GM23338 (cell line): ENCODE measurements at regions not wholly inside any gene's neighbourhood (a gene's known extent, or its start where the extent isn't known, plus 50 kb on each side); places are given as distances from the start of the nearest gene placed in this dataset.

Experiments
- ATAC-seq: fragments of 200-7000 bp; cut with Tn5 transposase; 3 replicates; pipeline ENCODE4 v1.9.1; 2020
- DNase-seq: peaks from one replicate; pipeline ENCODE4 v3.0.0-alpha.2; 2015; ENCODE audit warnings: low spot score
- H2AFZ ChIP-seq: fragments of 200-600 bp; sonication (generic); 2 replicates; pipeline ENCODE4 v1.8.0; 2016; ENCODE audit warnings: antibody characterized with exemption, mild to moderate bottlenecking, moderate library complexity
- H3F3A ChIP-seq: fragments of 200-600 bp; sonication (generic); replicated peaks from 2 replicates; pipeline ENCODE4 v1.8.0; 2017; ENCODE audit warnings: antibody characterized with exemption, mixed run types, low read depth
- H3K27ac ChIP-seq: fragments of 200-600 bp; sonication (generic); 2 replicates; pipeline ENCODE4 v1.6.1; 2016; ENCODE audit warnings: low read depth
- H3K27me3 ChIP-seq: fragments of 200-600 bp; sonication (generic); 2 replicates; pipeline ENCODE4 v1.8.0; 2016; ENCODE audit warnings: mild to moderate bottlenecking, mixed run types, moderate library complexity; ENCODE audit not compliant: insufficient read depth
- H3K36me3 ChIP-seq: fragments of 200-600 bp; sonication (generic); 2 replicates; pipeline ENCODE4 v1.8.0; 2016; ENCODE audit warnings: mild to moderate bottlenecking; ENCODE audit not compliant: insufficient read depth
- H3K4me1 ChIP-seq: fragments of 200-600 bp; sonication (generic); 2 replicates; pipeline ENCODE4 v1.8.0; 2016; ENCODE audit warnings: mild to moderate bottlenecking, moderate library complexity; ENCODE audit not compliant: insufficient read depth
- H3K4me2 ChIP-seq: fragments of 200-600 bp; sonication (generic); 2 replicates; pipeline ENCODE4 v1.7.1; 2017; ENCODE audit warnings: mixed run types
- H3K4me3 ChIP-seq: fragments of 200-600 bp; sonication (generic); 2 replicates; pipeline ENCODE4 v1.6.1; 2016; ENCODE audit warnings: mixed run types
- H3K79me2 ChIP-seq: fragments of 200-600 bp; sonication (generic); replicated peaks from 2 replicates; pipeline ENCODE4 v1.8.0; 2017; ENCODE audit warnings: mild to moderate bottlenecking; ENCODE audit not compliant: insufficient read depth
- H3K9me2 ChIP-seq: fragments of 200-600 bp; sonication (generic); 2 replicates; pipeline ENCODE4 v1.8.0; 2017; ENCODE audit not compliant: insufficient read depth
- H4K20me1 ChIP-seq: fragments of 200-600 bp; sonication (generic); replicated peaks from 2 replicates; pipeline ENCODE4 v1.8.0; 2017; ENCODE audit warnings: mild to moderate bottlenecking; ENCODE audit not compliant: insufficient read depth
- H3K27ac Mint-ChIP-seq: 2 replicates; pipeline ENCODE4 v1.8.0; 2020; ENCODE audit warnings: inconsistent platforms, mild to moderate bottlenecking, moderate library complexity, mixed read lengths
- H3K27me3 Mint-ChIP-seq: 3 replicates; pipeline ENCODE4 v1.8.0; 2022; ENCODE audit warnings: low read depth, mild to moderate bottlenecking, moderate library complexity, mixed read lengths, inconsistent platforms; ENCODE audit not compliant: insufficient read depth, poor library complexity
- H3K36me3 Mint-ChIP-seq: 3 replicates; pipeline ENCODE4 v1.8.0; 2021; ENCODE audit warnings: low read depth, mild to moderate bottlenecking, inconsistent platforms, moderate library complexity, mixed read lengths
- H3K4me1 Mint-ChIP-seq: 3 replicates; pipeline ENCODE4 v1.8.0; 2020; ENCODE audit warnings: mild to moderate bottlenecking, inconsistent platforms, mixed read lengths
- H3K4me3 Mint-ChIP-seq: 3 replicates; pipeline ENCODE4 v1.8.0; 2021; ENCODE audit warnings: moderate library complexity, mild to moderate bottlenecking, inconsistent platforms, mixed read lengths
- H3K9me3 Mint-ChIP-seq: 3 replicates; pipeline ENCODE4 v1.8.0; 2020; ENCODE audit warnings: moderate library complexity, mild to moderate bottlenecking, inconsistent platforms, mixed read lengths
- ETS1 ChIP-seq: IDR thresholded peaks from 2 replicates; pipeline ENCODE4 v1.6.1; 2016; ENCODE audit warnings: antibody characterized with exemption
- EZH2 ChIP-seq: fragments of 200-600 bp; sonication (generic); IDR thresholded peaks from one replicate; pipeline ENCODE4 v1.8.0; 2017; ENCODE audit warnings: antibody characterized with exemption, mild to moderate bottlenecking, low read depth; ENCODE audit not compliant: unreplicated experiment
- EZH2phosphoT487 ChIP-seq: fragments of 200-600 bp; sonication (generic); IDR thresholded peaks from one replicate; pipeline ENCODE4 v1.8.1; 2018; ENCODE audit warnings: antibody characterized with exemption; ENCODE audit not compliant: unreplicated experiment
- JUNB ChIP-seq: IDR thresholded peaks from one replicate; pipeline ENCODE4 v1.6.1; 2016; ENCODE audit warnings: antibody characterized with exemption; ENCODE audit not compliant: unreplicated experiment
- POLR2AphosphoS5 ChIP-seq: IDR thresholded peaks from 2 replicates; pipeline ENCODE4 v1.6.1; 2016; ENCODE audit warnings: antibody characterized with exemption, low read depth
- REST ChIP-seq: IDR thresholded peaks from one replicate; pipeline ENCODE4 v1.6.1; 2018; ENCODE audit warnings: antibody characterized with exemption; ENCODE audit not compliant: unreplicated experiment
- STAT1 ChIP-seq: IDR thresholded peaks from one replicate; pipeline ENCODE4 v1.6.1; 2016; ENCODE audit warnings: antibody characterized with exemption; ENCODE audit not compliant: unreplicated experiment
- ZNF331 ChIP-seq: fragments of 250-450 bp; sonication (Bioruptor Pico); IDR thresholded peaks from 2 replicates; pipeline ENCODE4 v1.5.0; 2020; ENCODE audit warnings: low read depth, mild to moderate bottlenecking, moderate library complexity
- TF ChIP-seq, protein P1 (sequence below): fragments of 250-450 bp; sonication (Bioruptor Pico); IDR thresholded peaks from 2 replicates; pipeline ENCODE4 v1.5.0; 2020; ENCODE audit warnings: mild to moderate bottlenecking, moderate library complexity

DNA sequence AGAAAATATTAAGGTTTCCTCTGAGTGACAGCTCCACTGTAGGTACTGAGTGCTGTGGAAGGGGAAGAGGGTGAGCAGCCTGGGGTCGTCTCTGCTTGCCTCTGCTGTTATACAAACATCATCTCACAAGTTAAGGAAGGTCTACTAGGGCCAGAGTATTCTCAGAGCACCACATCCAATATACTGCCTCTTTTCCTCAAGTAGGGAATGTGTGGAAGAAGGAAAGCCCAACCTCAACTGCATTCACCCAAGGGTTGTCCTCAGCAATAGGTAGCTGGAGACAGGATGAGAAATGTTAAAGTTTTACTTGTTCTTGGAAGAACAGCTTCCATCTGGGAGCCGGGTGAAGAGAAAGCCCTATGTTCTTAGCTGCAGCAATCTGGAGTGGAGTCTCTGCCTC is 1062.3 kb upstream of the CDH10 start:
- H3K27me3 Mint-ChIP-seq: no peaks in the 10 kb centered on the region
- peak; percentile 58 for ATAC-seq
- H3K27me3 ChIP-seq: no peaks in the 10 kb centered on the region
- H3K4me2 ChIP-seq: no peak overlapping the region
- TF ChIP-seq JUNB: no peak
- TF ChIP-seq ETS1: no peak
- no peak for TF ChIP-seq STAT1
- TF ChIP-seq EZH2: no peak
- TF ChIP-seq EZH2phosphoT487: no peak
- TF ChIP-seq POLR2AphosphoS5: no peak
- TF ChIP-seq REST: no peak
- TF ChIP-seq, protein P1, sequence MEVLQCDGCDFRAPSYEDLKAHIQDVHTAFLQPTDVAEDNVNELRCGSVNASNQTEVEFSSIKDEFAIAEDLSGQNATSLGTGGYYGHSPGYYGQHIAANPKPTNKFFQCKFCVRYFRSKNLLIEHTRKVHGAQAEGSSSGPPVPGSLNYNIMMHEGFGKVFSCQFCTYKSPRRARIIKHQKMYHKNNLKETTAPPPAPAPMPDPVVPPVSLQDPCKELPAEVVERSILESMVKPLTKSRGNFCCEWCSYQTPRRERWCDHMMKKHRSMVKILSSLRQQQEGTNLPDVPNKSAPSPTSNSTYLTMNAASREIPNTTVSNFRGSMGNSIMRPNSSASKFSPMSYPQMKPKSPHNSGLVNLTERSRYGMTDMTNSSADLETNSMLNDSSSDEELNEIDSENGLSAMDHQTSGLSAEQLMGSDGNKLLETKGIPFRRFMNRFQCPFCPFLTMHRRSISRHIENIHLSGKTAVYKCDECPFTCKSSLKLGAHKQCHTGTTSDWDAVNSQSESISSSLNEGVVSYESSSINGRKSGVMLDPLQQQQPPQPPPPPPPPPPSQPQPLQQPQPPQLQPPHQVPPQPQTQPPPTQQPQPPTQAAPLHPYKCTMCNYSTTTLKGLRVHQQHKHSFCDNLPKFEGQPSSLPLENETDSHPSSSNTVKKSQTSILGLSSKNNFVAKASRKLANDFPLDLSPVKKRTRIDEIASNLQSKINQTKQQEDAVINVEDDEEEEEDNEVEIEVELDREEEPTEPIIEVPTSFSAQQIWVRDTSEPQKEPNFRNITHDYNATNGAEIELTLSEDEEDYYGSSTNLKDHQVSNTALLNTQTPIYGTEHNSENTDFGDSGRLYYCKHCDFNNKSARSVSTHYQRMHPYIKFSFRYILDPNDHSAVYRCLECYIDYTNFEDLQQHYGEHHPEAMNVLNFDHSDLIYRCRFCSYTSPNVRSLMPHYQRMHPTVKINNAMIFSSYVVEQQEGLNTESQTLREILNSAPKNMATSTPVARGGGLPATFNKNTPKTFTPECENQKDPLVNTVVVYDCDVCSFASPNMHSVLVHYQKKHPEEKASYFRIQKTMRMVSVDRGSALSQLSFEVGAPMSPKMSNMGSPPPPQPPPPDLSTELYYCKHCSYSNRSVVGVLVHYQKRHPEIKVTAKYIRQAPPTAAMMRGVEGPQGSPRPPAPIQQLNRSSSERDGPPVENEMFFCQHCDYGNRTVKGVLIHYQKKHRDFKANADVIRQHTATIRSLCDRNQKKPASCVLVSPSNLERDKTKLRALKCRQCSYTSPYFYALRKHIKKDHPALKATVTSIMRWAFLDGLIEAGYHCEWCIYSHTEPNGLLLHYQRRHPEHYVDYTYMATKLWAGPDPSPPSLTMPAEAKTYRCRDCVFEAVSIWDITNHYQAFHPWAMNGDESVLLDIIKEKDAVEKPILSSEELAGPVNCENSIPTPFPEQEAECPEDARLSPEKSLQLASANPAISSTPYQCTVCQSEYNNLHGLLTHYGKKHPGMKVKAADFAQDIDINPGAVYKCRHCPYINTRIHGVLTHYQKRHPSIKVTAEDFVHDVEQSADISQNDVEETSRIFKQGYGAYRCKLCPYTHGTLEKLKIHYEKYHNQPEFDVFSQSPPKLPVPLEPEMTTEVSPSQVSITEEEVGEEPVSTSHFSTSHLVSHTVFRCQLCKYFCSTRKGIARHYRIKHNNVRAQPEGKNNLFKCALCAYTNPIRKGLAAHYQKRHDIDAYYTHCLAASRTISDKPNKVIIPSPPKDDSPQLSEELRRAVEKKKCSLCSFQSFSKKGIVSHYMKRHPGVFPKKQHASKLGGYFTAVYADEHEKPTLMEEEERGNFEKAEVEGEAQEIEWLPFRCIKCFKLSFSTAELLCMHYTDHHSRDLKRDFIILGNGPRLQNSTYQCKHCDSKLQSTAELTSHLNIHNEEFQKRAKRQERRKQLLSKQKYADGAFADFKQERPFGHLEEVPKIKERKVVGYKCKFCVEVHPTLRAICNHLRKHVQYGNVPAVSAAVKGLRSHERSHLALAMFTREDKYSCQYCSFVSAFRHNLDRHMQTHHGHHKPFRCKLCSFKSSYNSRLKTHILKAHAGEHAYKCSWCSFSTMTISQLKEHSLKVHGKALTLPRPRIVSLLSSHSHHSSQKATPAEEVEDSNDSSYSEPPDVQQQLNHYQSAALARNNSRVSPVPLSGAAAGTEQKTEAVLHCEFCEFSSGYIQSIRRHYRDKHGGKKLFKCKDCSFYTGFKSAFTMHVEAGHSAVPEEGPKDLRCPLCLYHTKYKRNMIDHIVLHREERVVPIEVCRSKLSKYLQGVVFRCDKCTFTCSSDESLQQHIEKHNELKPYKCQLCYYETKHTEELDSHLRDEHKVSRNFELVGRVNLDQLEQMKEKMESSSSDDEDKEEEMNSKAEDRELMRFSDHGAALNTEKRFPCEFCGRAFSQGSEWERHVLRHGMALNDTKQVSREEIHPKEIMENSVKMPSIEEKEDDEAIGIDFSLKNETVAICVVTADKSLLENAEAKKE (CRISPR knock-in tag): no peak
- no peak for TF ChIP-seq ZNF331 (CRISPR knock-in tag)
- H3K9me2 ChIP-seq: no peaks in the 10 kb centered on the region
- no peaks in the 10 kb centered on the region for H4K20me1 ChIP-seq
- peak overlapping the region; percentile 43; the same call in 1 of the 2 replicates for H2AFZ ChIP-seq
- no peak overlapping the region for H3K27ac ChIP-seq
- no peaks in the 10 kb centered on the region for H3K9me3 Mint-ChIP-seq
- no peak overlapping the region for H3K4me3 ChIP-seq
- no peaks in the 10 kb centered on the region for H3K36me3 ChIP-seq
- H3K79me2 ChIP-seq: no peaks in the 10 kb centered on the region
- no peaks in the 10 kb centered on the region for H3K36me3 Mint-ChIP-seq
- H3K4me1 Mint-ChIP-seq: peaks cover 12% of the 10 kb centered on the region; the same call in 1 of the 3 replicates
- H3K4me3 Mint-ChIP-seq: no peak overlapping the region
- peak; percentile 17 for DNase-seq
- 0 out of 2 replicates have a peak, but pooled peaks cover 4% of the 10 kb centered on the region for H3K4me1 ChIP-seq
- no peak overlapping the region for H3K27ac Mint-ChIP-seq
- H3F3A ChIP-seq: no peaks in the 10 kb centered on the region
